ENCODE measurements at regions not wholly inside any gene's neighbourhood (a gene's known extent, or its start where the extent isn't known, plus 50 kb on each side); places are given as distances from the start of the nearest gene placed in this dataset.
"Not testable (repeated sequence)": the region's sequence is repeated elsewhere in the genome, so short reads cannot be mapped to it uniquely, and the experiment has no call there.

DNA sequence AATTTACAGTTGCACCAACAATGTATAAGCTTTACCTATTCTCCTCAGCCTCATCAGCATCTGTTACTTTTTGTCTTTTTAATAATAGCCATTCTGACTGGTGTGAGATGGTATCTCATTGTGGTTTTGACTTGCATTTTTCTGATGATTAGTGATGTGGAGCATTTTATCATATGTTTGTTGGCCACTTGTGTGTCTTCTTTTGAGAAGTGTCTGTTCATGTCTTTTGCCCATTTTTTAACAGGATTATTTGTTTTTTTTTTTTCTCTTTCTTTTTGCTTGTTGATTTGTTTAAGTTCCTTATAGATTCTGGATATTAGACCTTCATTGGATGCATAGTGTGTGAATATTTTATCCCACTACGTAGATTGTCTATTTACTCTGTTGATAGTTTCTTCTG, 191.3 kb downstream of the VAPA start:
- H3K4me1 Mint-ChIP-seq, H3K36me3 Mint-ChIP-seq, H3K4me3 Mint-ChIP-seq, H3K9me3 Mint-ChIP-seq, H3K27ac Mint-ChIP-seq, ATAC-seq: not testable (repeated sequence)
- peaks cover 13% of the 10 kb centered on the region for H3K27me3 Mint-ChIP-seq

- Mint-ChIP-seq H3K4me3 (no peak overlapping the region), H3K27ac (no peak overlapping the region), H3K9me3 (no peaks in the 10 kb centered on the region), H3K4me1 (no peaks in the 10 kb centered on the region), H3K27me3 (peaks cover 51% of the 10 kb centered on the region), H3K36me3 (no peaks in the 10 kb centered on the region)
- ATAC-seq: no peak
Measured at GRCh38 chr18:10111191-10111590, 197.4 kb downstream of the VAPA start.

DNA sequence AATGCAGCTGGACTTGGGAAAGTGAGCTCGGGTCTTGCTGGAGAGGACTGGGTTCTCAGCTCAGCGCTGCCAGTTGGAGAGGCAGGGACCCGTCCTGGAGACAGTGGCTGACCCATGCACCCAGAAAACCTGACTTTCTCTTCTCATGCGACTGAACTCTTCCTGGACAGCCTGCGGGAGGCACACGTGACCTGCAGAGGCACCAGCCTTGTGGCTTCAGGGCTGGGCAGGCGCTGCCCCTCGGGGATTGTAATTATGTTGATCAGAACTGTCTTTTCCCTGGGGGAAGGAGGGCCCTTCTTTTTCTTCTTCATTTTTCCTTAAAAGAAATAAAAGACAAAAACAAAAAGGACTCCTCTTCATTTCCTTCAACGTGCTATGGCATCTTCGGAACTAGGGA, 198.1 kb downstream of the VAPA start:
- H3K4me1 Mint-ChIP-seq: no peaks in the 10 kb centered on the region
- H3K27ac Mint-ChIP-seq: no peak overlapping the region
- no peak for ATAC-seq
- no peaks in the 10 kb centered on the region for H3K36me3 Mint-ChIP-seq
- H3K9me3 Mint-ChIP-seq: no peaks in the 10 kb centered on the region
- H3K27me3 Mint-ChIP-seq: peaks cover 51% of the 10 kb centered on the region
- no peak overlapping the region for H3K4me3 Mint-ChIP-seq

DNA sequence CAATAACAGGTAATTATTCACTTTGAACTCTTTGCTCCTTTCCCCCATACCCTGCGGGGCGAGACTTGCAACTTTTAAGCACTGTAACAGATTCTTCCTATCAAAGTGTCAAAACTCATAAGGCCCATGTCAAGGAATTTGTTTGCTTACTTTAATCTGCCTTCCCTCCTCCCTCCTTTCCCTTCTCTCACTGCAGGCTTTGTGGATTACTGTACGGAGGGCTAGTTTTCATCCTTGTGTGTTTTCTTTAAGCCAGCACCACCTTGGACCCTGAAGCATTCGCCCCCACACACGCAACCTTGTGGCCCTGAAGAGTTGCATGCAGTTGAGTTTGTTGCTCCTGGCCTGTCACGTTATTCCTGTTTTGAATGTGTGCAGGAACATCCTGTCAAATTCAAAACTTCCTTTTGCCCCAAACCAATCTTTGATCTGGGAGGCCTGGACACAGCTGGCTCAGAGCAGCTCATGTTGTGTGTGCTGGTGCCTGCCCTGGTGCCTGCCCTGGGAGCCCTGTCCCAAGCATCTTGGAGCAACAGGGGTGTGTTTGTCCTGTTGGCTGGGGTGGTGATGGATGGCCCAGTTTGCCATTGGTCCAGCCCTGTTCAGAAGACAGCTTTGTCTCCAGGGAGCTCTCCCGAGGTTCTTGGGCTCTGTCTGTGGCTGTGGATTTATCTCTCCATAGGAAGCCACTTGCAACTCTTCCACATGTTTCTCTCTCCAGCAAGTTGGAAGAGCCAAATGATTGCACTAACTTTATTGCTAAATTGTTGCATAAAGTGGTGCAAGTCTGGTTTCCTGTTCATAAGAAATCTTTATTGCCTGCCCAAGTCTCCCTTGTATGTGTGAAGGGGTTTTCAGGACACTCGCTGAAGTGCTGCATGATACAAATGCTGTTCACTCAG, 199.6 kb downstream of the VAPA start:
- Mint-ChIP-seq H3K36me3 (no peaks in the 10 kb centered on the region), H3K4me3 (no peak overlapping the region), H3K9me3 (no peaks in the 10 kb centered on the region), H3K27ac (no peak overlapping the region), H3K4me1 (no peaks in the 10 kb centered on the region), H3K27me3 (peaks cover 51% of the 10 kb centered on the region)
- no peak for ATAC-seq

DNA sequence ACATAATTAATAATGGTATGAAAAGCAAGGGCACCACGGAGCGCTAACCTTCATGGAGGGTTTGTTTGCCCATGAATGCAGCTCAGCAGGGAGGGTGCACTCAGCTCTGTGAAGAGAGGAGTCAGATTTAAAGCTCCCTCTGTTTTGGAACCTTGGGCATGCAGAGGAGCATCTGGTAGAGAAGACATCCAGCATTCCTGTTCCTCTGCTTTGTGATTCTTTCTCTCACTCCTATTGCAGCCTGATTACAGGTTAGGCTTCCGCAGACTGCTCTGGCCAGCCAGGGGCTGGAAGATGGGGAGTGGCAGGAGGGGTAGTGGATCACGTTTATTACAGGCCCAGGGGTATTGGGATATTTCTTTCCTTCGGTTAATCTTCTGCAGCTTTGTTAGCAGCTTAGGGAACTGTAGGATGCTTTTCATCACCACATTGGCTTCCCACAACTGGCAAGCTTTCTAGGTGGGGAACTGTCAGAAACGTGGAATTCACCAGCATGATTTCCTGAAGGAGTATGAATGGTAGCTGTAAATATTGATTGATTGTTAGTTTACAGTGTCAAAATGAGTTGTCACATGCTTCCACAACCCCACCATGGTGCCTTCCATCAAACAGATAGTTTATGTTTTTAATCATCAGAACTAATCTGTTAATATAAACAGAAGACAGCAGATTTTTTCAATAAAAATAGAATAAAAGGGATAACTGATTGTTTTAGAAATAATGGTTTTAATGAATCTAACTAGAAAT, 201.1 kb downstream of the VAPA start:
- H3K27ac Mint-ChIP-seq: no peak overlapping the region
- no peaks in the 10 kb centered on the region for H3K9me3 Mint-ChIP-seq
- H3K4me3 Mint-ChIP-seq: no peak overlapping the region
- no peak for ATAC-seq
- H3K36me3 Mint-ChIP-seq: no peaks in the 10 kb centered on the region
- H3K4me1 Mint-ChIP-seq: no peaks in the 10 kb centered on the region
- peaks cover 40% of the 10 kb centered on the region for H3K27me3 Mint-ChIP-seq

- Mint-ChIP-seq H3K4me3 (no peak overlapping the region), H3K4me1 (no peaks in the 10 kb centered on the region), H3K27me3 (peaks cover 23% of the 10 kb centered on the region), H3K27ac (no peak overlapping the region), H3K9me3 (no peaks in the 10 kb centered on the region), H3K36me3 (no peaks in the 10 kb centered on the region)
- ATAC-seq: no peak
Measured at GRCh38 chr18:10116574-10116973, 202.8 kb downstream of the VAPA start.

DNA sequence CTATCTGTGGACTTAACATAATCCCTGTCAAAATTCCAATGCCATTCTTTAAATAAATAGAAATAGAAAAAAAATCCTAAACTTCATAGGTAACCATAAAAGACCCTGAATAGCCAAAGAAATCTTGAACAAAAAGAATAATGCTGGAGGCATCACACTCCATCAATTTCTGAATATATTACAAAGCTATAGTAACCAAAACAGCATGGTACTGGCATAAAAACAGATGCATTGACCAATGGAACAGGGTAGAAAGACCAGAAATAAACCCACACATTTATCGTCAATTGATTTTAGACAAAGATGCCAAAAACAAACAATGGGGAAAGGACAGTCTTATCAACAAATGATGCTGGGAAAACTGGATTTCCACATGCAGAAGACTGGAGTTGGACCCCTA, 205.7 kb downstream of the VAPA start:
- H3K36me3 Mint-ChIP-seq: no peaks in the 10 kb centered on the region
- no peak overlapping the region for H3K27ac Mint-ChIP-seq
- no peak for ATAC-seq

DNA sequence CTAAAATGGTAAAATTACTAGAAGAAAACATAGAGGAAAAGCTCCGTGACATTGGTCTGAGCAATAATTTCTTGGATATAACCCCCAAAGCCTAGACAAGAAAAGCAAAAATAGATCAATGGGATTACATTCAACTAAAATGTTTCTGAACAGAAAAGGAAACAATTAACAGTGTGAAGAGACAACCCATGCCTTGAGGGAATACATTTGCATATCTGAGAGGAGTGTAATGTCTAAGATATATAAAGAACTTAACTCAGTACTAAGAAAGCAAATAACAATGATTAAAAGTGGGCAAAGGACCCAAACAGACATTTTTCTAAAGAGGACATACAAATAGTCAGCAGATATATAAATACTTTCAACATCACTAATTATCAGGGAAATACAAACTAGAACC, 206.2 kb downstream of the VAPA start:
- no peaks in the 10 kb centered on the region for H3K36me3 Mint-ChIP-seq
- ATAC-seq: no peak
- no peaks in the 10 kb centered on the region for H3K9me3 Mint-ChIP-seq
- H3K27me3 Mint-ChIP-seq: no peaks in the 10 kb centered on the region
- no peak overlapping the region for H3K4me3 Mint-ChIP-seq
- no peaks in the 10 kb centered on the region for H3K4me1 Mint-ChIP-seq
- H3K27ac Mint-ChIP-seq: no peak overlapping the region

More for the DNA sequence above, 205.7 kb downstream of the VAPA start:
- Mint-ChIP-seq H3K4me3 (no peak overlapping the region), H3K4me1 (no peaks in the 10 kb centered on the region), H3K27me3 (no peaks in the 10 kb centered on the region), H3K9me3 (no peaks in the 10 kb centered on the region)

DNA sequence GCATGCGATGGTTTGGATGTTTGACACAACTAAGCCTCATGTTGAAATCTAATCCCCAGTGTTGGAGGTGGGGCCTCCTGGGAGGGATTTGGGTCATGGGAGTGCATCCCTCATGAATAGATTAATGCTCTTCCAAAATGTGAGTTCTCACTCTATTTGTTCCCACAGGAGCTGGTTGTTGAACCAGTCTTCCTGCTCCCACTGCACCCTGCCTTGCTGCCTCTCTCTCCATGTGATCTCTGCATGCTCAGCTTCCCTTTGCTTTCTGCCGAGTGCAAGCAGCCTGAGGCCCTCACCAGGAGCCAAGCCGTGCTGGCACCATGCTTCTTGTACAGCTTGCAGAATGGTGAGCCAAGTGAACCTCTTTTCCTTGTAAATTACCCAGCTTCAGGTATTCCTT, 206.8 kb downstream of the VAPA start:
- Mint-ChIP-seq H3K9me3 (no peaks in the 10 kb centered on the region), H3K27me3 (no peaks in the 10 kb centered on the region), H3K27ac (no peak overlapping the region), H3K36me3 (no peaks in the 10 kb centered on the region), H3K4me3 (no peak overlapping the region), H3K4me1 (no peaks in the 10 kb centered on the region)
- no peak for ATAC-seq

GRCh38 chr18:10121028-10121427, 207.2 kb downstream of the VAPA start:
- no peaks in the 10 kb centered on the region for H3K4me1 Mint-ChIP-seq
- no peak overlapping the region for H3K4me3 Mint-ChIP-seq
- ATAC-seq: no peak
- H3K27ac Mint-ChIP-seq: no peak overlapping the region
- no peaks in the 10 kb centered on the region for H3K27me3 Mint-ChIP-seq
- H3K9me3 Mint-ChIP-seq: no peaks in the 10 kb centered on the region
- H3K36me3 Mint-ChIP-seq: no peaks in the 10 kb centered on the region

GRCh38 chr18:10121786-10122515, 208.1 kb downstream of the VAPA start:
- Mint-ChIP-seq H3K9me3 (no peaks in the 10 kb centered on the region), H3K4me3 (no peak overlapping the region), H3K4me1 (no peaks in the 10 kb centered on the region), H3K27me3 (no peaks in the 10 kb centered on the region), H3K36me3 (no peaks in the 10 kb centered on the region), H3K27ac (no peak overlapping the region)
- ATAC-seq: peak; percentile 44

- Mint-ChIP-seq H3K4me3 (no peak overlapping the region), H3K4me1 (no peaks in the 10 kb centered on the region), H3K27me3 (no peaks in the 10 kb centered on the region), H3K9me3 (no peaks in the 10 kb centered on the region), H3K36me3 (no peaks in the 10 kb centered on the region), H3K27ac (no peak overlapping the region)
- ATAC-seq: no peak
Measured at GRCh38 chr18:10122988-10123950, 209.5 kb downstream of the VAPA start.

- no peak overlapping the region for H3K4me3 Mint-ChIP-seq
- no peaks in the 10 kb centered on the region for H3K36me3 Mint-ChIP-seq
- no peaks in the 10 kb centered on the region for H3K9me3 Mint-ChIP-seq
- no peaks in the 10 kb centered on the region for H3K27me3 Mint-ChIP-seq
- ATAC-seq: no peak
- no peaks in the 10 kb centered on the region for H3K4me1 Mint-ChIP-seq
- H3K27ac Mint-ChIP-seq: no peak overlapping the region
Measured at GRCh38 chr18:10124071-10124470, 210.3 kb downstream of the VAPA start.

DNA sequence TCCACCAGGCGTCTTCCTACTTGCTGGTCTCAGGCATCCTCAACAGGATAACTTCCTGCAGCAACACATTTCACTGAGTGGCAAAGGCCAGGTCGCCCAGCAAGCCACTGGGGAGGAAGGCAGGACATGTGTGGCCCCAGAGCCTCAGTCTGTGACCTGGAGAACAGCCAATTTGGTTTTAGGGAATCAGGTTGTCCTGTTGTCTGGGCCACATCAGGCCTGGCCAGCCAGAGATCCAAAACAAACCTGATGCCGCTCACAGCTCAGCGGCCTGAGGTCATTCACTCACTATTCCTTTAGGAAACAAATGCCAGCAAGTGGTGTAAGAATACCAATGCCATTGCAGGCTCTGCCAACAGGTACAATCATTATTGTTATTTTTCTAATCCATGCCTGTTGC, 210.7 kb downstream of the VAPA start:
- Mint-ChIP-seq H3K36me3 (no peaks in the 10 kb centered on the region), H3K4me3 (no peak overlapping the region), H3K27ac (no peak overlapping the region), H3K27me3 (no peaks in the 10 kb centered on the region), H3K4me1 (no peaks in the 10 kb centered on the region), H3K9me3 (no peaks in the 10 kb centered on the region)
- ATAC-seq: no peak

Data from stimulated activated memory B cell treated with anti-CD40 and anti-IgM and Interleukin-4, amounts not matched to agents 10 μg/mL and 1 μg/mL and 100 μg/mL, for 72 hours (primary cell).